GM21381 (cell line): ENCODE measurements at regions not wholly inside any gene's neighbourhood (a gene's known extent, or its start where the extent isn't known, plus 50 kb on each side); places are given as distances from the start of the nearest gene placed in this dataset.

ENCODE experiments used
- ATAC-seq: cut with Tn5 transposase; IDR thresholded peaks from one replicate; pipeline ENCODE4 v1.9.1; 2021; ENCODE audit warnings: mild to moderate bottlenecking, moderate library complexity; ENCODE audit not compliant: unreplicated experiment

DNA sequence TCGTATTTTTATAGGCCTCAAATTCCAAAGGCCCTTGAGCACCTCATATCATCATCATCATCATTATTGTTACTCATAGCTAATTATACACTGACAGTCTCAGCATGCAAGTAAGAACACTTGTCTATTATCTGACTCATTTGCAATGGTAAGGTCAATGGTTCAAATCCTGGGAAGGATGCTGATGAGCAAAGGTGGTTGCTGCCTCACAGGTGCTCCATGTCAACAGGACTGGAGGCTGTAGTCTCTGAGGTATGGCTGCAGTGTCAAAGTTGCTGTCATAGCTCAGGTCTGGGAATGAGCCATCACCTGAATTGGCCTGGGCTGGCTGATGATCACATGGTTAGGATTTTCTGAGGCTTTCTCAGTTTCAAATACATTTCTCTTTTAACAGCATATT is 379.3 kb downstream of the BCL11A start:
- ATAC-seq = no peak

- ATAC-seq = no peak
Measured at GRCh38 chr2:60172801-60173200, 380.7 kb downstream of the BCL11A start.

DNA sequence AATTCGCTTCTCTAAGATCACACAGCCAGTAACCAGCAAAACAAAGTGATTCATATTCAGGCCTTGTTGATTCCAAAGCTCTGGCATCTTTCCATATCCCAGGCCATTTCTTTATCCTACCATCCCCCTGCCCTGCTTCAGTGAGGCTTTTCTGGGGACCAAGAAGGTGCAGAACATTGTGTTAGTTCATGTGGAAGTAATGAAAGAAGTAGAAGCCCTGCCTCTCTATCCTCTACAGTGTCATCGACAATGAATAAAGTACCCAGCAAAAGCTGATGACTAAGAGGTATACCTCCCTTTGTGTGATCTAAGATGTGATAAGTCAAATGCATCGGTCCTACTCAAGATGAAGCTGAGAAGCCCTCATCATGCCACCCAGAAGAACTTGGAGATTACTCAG is 383.2 kb downstream of the BCL11A start:
- ATAC-seq = no peak

- ATAC-seq = no peak
Measured at GRCh38 chr2:60168247-60168646, 385.2 kb downstream of the BCL11A start.

- ATAC-seq = no peak
Measured at GRCh38 chr2:60167089-60167488, 386.4 kb downstream of the BCL11A start.

- ATAC-seq = no peak
Measured at GRCh38 chr2:60163691-60164090, 389.8 kb downstream of the BCL11A start.

GRCh38 chr2:60159519-60159918 is 393.9 kb downstream of the BCL11A start:
- ATAC-seq = no peak

- no peak for ATAC-seq
Measured at GRCh38 chr2:60158262-60158661, 395.2 kb downstream of the BCL11A start.

DNA sequence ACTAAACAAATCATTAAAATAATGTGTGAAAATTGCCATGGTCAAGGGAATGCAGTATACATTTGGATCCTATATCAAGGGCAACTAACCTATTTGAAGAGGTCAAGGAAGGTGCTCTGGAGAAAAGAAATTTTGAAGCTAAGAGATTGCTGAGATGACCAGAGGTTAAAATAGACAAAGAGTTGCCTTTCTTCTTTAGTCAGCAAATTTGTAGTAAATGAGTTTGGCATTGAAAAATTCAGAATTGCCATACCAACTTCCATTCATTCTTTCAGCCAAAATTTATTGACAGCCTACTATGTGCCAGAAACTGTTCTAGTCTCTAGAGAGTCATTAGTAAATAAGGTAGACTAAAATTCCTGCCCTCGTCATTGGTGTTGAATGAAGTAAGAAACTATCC is 396.2 kb downstream of the BCL11A start:
- ATAC-seq = no peak

DNA sequence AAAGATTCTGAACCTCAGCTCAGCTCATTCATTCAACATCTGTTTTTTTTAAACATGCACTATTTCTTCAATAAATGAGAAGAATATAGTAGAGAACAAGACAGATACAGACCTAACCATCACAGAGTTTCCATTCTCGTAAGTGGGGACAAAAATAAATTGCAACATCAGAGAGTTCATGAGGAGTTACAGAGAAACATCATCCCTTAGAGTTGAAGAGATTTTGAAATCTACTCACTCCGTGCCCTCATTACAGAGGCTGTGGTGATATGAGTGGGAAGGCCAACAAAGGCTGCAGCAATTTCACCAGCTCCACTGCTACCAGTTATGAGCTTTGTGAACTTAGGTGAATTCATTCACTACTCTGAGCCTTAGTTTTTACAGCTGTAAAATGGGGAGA is 399.3 kb downstream of the BCL11A start:
- ATAC-seq = no peak

DNA sequence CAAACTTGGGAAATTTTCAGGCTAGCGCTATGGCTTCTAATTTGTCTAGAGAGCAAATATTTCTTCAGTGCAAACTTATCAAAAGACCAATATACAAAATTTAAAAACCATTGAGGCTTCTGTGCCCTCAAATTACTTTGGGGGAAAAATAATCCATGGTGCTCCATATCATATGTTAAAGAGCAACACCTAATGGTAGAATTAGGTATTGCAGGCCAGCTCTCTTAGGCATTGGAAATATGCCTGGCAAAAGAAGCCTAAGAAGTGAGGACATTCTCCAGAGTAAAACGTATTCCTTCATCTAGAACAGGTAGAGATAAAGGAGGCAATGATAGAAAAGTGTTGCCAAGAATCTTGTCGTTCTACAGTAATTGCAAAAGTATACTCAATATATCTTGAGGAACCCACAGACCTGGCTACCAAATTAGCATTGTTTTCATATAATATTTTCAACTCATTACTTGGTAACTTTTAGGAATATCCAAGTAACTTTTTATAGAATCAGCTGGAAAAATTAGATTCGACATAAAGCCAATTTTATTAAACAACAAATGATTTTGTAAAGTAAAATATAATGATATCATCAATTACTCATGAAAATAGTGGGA is 401.1 kb downstream of the BCL11A start:
- ATAC-seq = no peak

GRCh38 chr2:60149176-60149575 is 404.3 kb downstream of the BCL11A start:
- ATAC-seq = no peak

GRCh38 chr2:60148716-60149115 is 404.7 kb downstream of the BCL11A start:
- ATAC-seq = no peak

- ATAC-seq = no peak
Measured at GRCh38 chr2:60140185-60140584, 413.3 kb downstream of the BCL11A start.

DNA sequence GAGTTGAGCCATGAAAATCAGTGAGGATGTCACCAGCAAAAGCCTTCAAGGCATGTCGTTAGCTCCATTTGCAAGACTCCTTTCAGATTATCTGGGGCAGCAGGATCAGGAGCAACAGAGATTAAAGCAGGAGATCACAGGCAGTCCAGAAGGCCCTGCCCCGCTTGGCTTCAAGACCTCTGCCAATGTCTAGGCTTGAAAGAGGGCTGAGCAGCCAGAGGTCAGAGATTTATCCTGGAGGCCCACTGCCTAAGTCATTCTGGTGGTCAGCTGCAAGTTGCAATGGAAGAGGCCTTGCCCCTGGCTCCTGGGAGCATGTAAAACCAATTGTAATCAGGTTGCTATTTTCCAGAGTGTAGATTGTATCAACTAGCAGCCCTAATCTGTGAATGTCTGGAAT is 416.5 kb downstream of the BCL11A start:
- ATAC-seq = no peak

GRCh38 chr2:60127191-60127590 is 426.3 kb downstream of the BCL11A start:
- ATAC-seq = no peak

- no peak for ATAC-seq
Measured at GRCh38 chr2:60125611-60126426, 427.6 kb downstream of the BCL11A start.

DNA sequence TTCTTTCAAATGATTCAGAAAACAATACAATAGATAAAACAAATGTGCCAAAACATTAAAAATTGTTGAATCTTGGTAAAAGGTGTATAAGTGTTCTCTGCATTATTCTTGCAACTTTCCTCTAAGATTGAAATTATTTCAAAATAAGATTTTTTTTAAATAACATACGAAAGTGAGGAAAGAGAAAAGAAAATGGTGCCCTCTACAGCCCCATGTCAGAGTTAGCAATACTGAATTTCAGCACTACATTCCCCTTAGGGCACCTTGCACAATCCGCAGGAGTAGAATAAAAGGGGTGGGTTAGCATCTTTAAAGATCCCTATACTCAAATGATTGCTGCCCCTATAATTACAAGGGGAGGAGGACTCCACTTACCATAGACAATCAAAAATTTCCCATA is 433.7 kb downstream of the BCL11A start:
- ATAC-seq = no peak

DNA sequence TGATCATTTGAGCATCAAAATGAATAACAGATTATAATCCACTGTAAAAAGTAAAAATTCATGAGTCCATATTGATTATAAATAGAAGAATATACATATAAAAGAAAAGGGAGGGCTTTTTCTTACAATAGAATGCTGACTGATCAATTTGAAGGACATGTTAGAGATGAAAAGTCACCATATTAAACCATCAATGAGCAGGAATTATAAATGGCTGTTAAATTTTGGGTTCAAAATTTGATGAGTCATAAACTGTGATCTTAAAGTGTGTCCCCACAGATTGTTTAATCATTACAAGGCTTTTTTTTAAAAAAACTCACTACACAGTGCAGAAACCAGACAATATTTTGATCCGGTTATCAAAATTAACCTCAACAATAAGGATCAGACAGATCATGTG is 434.5 kb downstream of the BCL11A start:
- ATAC-seq = no peak

GRCh38 chr2:60118061-60118460 is 435.4 kb downstream of the BCL11A start:
- no peak for ATAC-seq

- ATAC-seq = no peak
Measured at GRCh38 chr2:60116161-60116875, 437.1 kb downstream of the BCL11A start.

DNA sequence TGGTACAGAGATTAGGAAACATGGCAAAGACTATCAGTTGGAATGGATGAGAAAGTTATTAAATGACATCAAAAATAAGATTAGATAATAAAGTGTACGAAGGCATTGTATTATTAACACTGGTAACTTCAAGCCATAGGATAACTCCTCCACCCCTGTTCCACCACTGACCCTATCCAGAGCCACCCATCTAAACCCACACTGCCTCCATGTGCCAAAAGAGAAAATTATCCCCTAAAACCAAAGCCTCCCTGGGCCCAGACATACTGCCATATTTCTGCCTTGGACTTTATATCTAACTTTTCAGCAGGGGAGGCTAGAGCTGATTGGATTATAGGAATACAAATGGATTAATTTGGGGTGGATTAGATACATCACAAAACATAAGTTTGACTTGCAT is 443.7 kb downstream of the BCL11A start:
- no peak for ATAC-seq
